Natural killer cell (primary cell): ENCODE measurements at regions not wholly inside any gene's neighbourhood (a gene's known extent, or its start where the extent isn't known, plus 50 kb on each side); places are given as distances from the start of the nearest gene placed in this dataset.

Source experiments
- ATAC-seq, 3 donors: fragments of 150-1000 bp in 2 of 3; fragments of 200-7000 bp in 1 of 3; cut with Tn5 transposase; 1 replicate in 1 of 3; 2 replicates in 2 of 3; pipeline ENCODE4 v1.10.0; 2021; ENCODE audit warnings: mild to moderate bottlenecking in 2 of 3, moderate library complexity in 2 of 3
- DNase-seq, 2 donors: peaks; one replicate each; pipeline versions ENCODE4 v3.0.0 to v3.0.0-alpha.2; 2013 to 2021; ENCODE audit warnings: mixed read lengths in 1 of 2
- H3K27ac ChIP-seq: one replicate; pipeline ENCODE4 v1.5.1; 2013; ENCODE audit warnings: mild to moderate bottlenecking, low read length
- H3K27me3 ChIP-seq: one replicate; pipeline ENCODE4 v1.6.1; 2013; ENCODE audit warnings: low read length; ENCODE audit not compliant: control insufficient read depth, insufficient read depth
- H3K36me3 ChIP-seq: one replicate; pipeline ENCODE4 v1.6.1; 2013; ENCODE audit warnings: low read length; ENCODE audit not compliant: control insufficient read depth, insufficient read depth
- H3K4me1 ChIP-seq: one replicate; pipeline ENCODE4 v1.6.1; 2013; ENCODE audit warnings: low read length; ENCODE audit not compliant: control insufficient read depth, insufficient read depth
- H3K4me3 ChIP-seq: one replicate; pipeline ENCODE4 v1.5.1; 2013; ENCODE audit warnings: low read length
- H3K9me3 ChIP-seq: one replicate; pipeline ENCODE4 v1.6.1; 2013; ENCODE audit warnings: low read length; ENCODE audit not compliant: control insufficient read depth, insufficient read depth
- H3K27ac Mint-ChIP-seq, 2 donors: one replicate each; pipeline ENCODE4 v1.8.0; 2022; ENCODE audit warnings: mild to moderate bottlenecking in 2 of 2, mixed read lengths in 2 of 2, moderate library complexity in 1 of 2
- H3K27me3 Mint-ChIP-seq, 2 donors: one replicate each; pipeline ENCODE4 v1.8.0; 2022; ENCODE audit warnings: low read depth in 2 of 2, mixed read lengths in 2 of 2
- H3K36me3 Mint-ChIP-seq: one replicate; pipeline ENCODE4 v1.8.0; 2022; ENCODE audit warnings: mixed read lengths
- H3K4me1 Mint-ChIP-seq, 2 donors: one replicate each; pipeline ENCODE4 v1.8.0; 2022; ENCODE audit warnings: mixed read lengths in 2 of 2
- H3K4me3 Mint-ChIP-seq: one replicate; pipeline ENCODE4 v1.8.0; 2022; ENCODE audit warnings: mild to moderate bottlenecking, moderate library complexity, mixed read lengths
- H3K9me3 Mint-ChIP-seq, 2 donors: one replicate each; pipeline ENCODE4 v1.8.0; 2022; ENCODE audit warnings: mixed read lengths in 2 of 2
- CTCF ChIP-seq: fragments of 200-600 bp; IDR thresholded peaks from one replicate; pipeline ENCODE4 v1.8.0; 2022; ENCODE audit warnings: antibody characterized with exemption
- WGBS: methylation state at CpG from one replicate; pipeline ENCODE4 v1.1.7; 2013; ENCODE audit warnings: missing lambda C conversion rate; ENCODE audit not compliant: insufficient coverage; 5-methylcytosine and 5-hydroxymethylcytosine counted together
- intact Hi-C: fragments of 100-400 bp; cut with micrococcal nuclease; formaldehyde crosslinking; loops from one replicate; pipeline ENCODE4 v1.14.2; 2022

- Mint-ChIP-seq H3K27ac (no peak overlapping the region), H3K4me3 (no peak overlapping the region), H3K36me3 (peaks cover 6% of the 10 kb centered on the region), H3K9me3 (peaks cover 14 to 25% of the 10 kb centered on the region in 2 donors), H3K27me3 (no peaks in the 10 kb centered on the region), H3K4me1 (no peaks in the 10 kb centered on the region)
- 82% methylated on average over 2 of the region's 3 CpGs for WGBS
- Histone ChIP-seq H3K4me1 (no peaks in the 10 kb centered on the region), H3K9me3 (no peaks in the 10 kb centered on the region), H3K36me3 (no peaks in the 10 kb centered on the region), H3K4me3 (no peak overlapping the region), H3K27ac (no peak overlapping the region), H3K27me3 (no peaks in the 10 kb centered on the region)
- DNase-seq (no peak), ATAC-seq (no peak)
- no peak for TF ChIP-seq CTCF
- intact Hi-C loops, result no loop called here
Measured at GRCh38 chr4:18815081-18815778, 793.7 kb upstream of the LCORL start.

GRCh38 chr4:18813771-18814170, 792.2 kb upstream of the LCORL start:
- Mint-ChIP-seq H3K27me3 (no peaks in the 10 kb centered on the region), H3K27ac (no peak overlapping the region), H3K36me3 (peaks cover 6% of the 10 kb centered on the region), H3K9me3 (peaks cover 15 to 26% of the 10 kb centered on the region in 2 donors), H3K4me1 (no peaks in the 10 kb centered on the region), H3K4me3 (no peak overlapping the region)
- H3K4me3 ChIP-seq, result no peak overlapping the region
- DNase-seq (no peak), ATAC-seq (no peak)
- H3K36me3 ChIP-seq, result no peaks in the 10 kb centered on the region
- no peaks in the 10 kb centered on the region for H3K9me3 ChIP-seq
- no peak overlapping the region for H3K27ac ChIP-seq
- no peak for TF ChIP-seq CTCF
- H3K27me3 ChIP-seq, result no peaks in the 10 kb centered on the region
- intact Hi-C loops, result no loop called here
- H3K4me1 ChIP-seq, result no peaks in the 10 kb centered on the region

GRCh38 chr4:18813055-18813454, 791.5 kb upstream of the LCORL start:
- Histone ChIP-seq H3K9me3 (no peaks in the 10 kb centered on the region), H3K4me3 (no peak overlapping the region), H3K36me3 (no peaks in the 10 kb centered on the region), H3K4me1 (no peaks in the 10 kb centered on the region), H3K27ac (no peak overlapping the region), H3K27me3 (no peaks in the 10 kb centered on the region)
- Mint-ChIP-seq H3K4me3 (no peak overlapping the region), H3K27me3 (no peaks in the 10 kb centered on the region), H3K9me3 (peaks cover 16 to 28% of the 10 kb centered on the region in 2 donors), H3K4me1 (no peaks in the 10 kb centered on the region), H3K36me3 (peaks cover 6% of the 10 kb centered on the region), H3K27ac (no peak overlapping the region)
- TF ChIP-seq CTCF, result no peak
- intact Hi-C loops, result no loop called here
- DNase-seq (no peak), ATAC-seq (no peak)

- H3K27me3 Mint-ChIP-seq, result no peaks in the 10 kb centered on the region
- no peak overlapping the region for H3K4me3 ChIP-seq
- DNase-seq (no peak), ATAC-seq (no peak)
- intact Hi-C loops, result no loop called here
- H3K4me3 Mint-ChIP-seq, result no peak overlapping the region
- no peaks in the 10 kb centered on the region for H3K36me3 Mint-ChIP-seq
- H3K27me3 ChIP-seq, result no peaks in the 10 kb centered on the region
- H3K27ac ChIP-seq, result no peak overlapping the region
- H3K27ac Mint-ChIP-seq, result no peak overlapping the region
- no peaks in the 10 kb centered on the region for H3K9me3 ChIP-seq
- H3K36me3 ChIP-seq, result no peaks in the 10 kb centered on the region
- H3K9me3 Mint-ChIP-seq, result peaks cover 5 to 16% of the 10 kb centered on the region in 2 donors
- no peaks in the 10 kb centered on the region for H3K4me1 Mint-ChIP-seq
- TF ChIP-seq CTCF, result no peak
- no peaks in the 10 kb centered on the region for H3K4me1 ChIP-seq
Measured at GRCh38 chr4:18803781-18804180, 782.2 kb upstream of the LCORL start.
